Dermis microvascular lymphatic vessel endothelial cell (primary cell): ENCODE measurements at regions not wholly inside any gene's neighbourhood (a gene's known extent, or its start where the extent isn't known, plus 50 kb on each side); places are given as distances from the start of the nearest gene placed in this dataset.
"Not testable (repeated sequence)": the region's sequence is repeated elsewhere in the genome, so short reads cannot be mapped to it uniquely, and the experiment has no call there.

Experiments used
- DNase-seq, 2 donors: peaks; one replicate each; pipeline versions ENCODE4 v3.0.0 to v3.0.0-alpha.2; 2010; ENCODE audit warnings: low read depth in 2 of 2

DNA sequence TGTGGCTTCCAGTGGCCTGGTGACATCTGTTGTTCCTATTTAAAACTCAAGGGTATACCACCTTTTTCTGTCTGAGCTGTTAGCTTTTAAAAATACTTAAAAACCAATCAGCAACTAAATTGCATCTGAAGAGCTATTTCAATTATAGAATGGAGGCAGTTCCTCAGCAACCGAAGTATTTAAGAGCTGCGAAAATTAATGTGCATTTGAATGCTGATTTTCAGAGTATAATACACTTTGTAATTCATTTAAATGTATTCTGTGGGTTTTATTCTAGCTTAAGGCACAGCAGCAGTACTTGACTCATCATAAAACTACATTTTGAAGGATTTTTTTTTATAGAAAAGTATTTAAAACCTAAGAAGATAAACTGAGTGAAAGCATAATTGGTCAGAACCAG lies 404.9 kb upstream of the PRKCQ start:
- DNase-seq: no peak

DNA sequence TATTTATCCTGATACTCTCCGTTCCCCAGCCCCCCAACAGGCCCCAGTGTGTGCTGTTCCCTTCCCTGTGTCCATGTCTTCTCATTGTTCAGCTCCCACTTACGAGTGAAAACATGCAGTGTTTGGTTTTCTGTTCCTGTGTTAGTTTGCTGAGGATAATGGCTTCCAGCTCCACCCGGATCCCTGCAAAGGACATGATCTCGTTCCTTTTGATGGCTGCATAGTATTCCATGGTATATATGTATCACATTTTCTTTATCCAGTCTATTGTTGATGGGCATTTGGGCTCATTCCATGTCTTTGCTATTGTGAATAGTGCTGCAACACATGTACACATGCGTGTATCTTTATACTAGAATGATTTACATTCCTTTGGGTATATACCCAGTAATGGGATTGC lies 403.9 kb upstream of the PRKCQ start:
- DNase-seq: not testable (repeated sequence)

DNA sequence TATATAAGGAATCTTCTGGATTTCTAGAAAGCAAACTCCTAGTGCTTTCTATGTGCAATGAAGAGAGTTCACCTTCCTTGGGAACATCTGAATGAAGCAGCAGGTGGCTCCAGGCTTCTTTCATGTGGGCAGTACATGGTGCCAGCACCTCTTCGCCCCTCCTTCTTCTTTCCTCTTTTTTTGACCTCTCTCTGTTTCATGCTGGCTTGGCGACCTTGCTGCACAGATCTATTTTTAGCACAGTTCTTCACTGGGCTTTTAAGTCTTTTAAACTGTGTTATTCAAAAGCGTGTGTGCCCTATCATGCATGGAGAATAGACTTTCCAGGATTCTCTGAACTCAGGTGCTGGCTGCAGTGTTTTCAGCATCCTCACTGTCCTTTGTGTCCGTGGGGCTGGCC lies 400.3 kb upstream of the PRKCQ start:
- no peak for DNase-seq

DNA sequence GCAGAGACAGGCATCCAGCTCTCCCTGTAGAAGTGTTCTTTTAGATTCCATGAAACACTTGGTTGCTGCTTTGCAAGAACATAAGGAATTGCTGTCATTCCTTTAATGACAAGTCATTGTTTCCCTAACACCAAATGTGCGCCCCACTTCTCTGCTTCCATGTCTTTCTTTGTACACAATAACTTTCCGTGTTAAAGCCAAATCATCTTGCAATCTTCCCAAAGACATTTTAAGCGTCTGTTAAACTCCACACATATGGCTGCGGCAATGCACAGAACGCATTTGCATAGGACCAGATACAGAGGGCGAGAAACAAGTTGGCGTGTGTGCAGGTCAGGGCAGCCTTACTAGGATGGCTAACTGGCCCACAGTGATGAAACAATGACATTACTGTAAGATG lies 399.3 kb upstream of the PRKCQ start:
- no peak for DNase-seq

DNA sequence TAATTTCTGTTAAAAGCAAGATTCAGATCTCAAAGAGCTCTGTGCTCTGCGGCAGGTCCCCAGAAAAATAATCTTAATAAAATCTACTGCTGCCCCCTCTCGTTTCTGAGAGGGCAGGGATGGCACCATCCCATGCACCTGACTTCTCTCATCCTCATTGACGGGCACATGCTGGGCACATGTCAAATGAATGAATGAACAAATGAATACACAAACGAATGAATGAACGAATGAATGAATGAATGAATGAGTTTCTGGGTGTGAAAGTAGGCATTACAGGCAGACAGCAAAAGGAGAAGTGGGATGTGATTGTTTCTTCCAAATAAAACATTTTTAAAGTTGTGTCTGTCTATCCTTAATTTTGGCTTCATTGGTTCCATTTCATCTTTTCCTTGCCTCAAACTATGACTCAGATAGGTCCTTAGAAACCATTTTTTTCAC lies 398.1 kb upstream of the PRKCQ start:
- DNase-seq: no peak

DNA sequence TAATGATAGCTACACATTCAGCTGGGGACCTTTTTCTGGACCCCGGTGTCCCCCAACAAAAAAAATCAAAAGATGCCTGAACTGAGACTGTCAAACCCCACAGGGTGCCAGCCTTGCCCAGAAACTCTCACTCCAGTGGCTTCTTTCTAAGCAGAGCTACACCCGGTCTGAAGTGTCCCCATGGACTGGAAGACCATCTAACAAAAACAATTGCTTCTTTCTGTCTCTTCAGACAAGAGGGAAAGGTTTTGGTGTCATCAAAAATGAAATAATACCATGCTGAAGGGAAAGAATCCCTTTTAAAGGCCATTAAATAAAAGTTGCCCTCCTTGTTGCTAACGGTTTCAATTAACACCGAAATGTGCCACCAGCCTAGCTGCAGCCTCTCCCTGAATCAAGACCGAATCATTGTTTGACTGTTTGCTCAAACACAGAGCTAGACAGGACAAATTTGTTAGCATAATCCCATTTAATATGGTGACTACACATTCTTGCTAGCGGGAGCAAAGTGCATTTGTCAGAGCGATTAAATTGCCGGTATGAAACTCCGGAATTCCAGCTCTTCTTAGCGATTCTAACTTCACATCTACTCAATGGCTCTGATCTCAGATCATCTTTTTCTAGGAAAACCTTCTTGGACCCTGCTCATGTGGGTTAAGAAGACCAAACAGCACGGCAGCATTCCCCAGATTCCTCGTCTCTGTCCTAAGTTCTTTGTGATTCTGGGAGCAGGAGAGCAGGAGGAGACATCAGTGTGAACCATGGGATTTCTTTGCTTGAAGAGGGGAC lies 397.5 kb upstream of the PRKCQ start:
- no peak for DNase-seq

GRCh38 chr10:6973899-6974298 lies 393.8 kb upstream of the PRKCQ start:
- no peak for DNase-seq

DNA sequence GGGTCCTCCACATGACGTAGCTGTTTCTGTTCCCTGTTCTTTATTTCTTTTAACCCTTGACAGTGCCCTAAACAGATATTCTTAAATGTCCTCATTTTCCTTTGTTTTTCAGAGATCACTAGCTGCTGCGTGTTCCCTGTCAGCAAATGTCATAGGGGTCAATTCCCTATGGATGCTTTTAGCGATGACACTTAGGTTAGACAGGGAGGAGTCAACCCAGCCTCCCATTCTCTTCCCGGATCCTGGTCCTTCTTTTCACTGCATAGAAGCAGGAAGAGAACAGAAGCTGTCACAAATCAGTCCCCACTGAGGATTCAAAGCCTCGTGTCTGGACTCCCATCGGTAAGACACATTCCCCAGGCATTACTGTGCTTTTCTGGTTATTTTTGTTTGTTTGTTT lies 392.1 kb upstream of the PRKCQ start:
- DNase-seq: no peak

- DNase-seq: no peak
Observed at GRCh38 chr10:6969659-6970058, 389.6 kb upstream of the PRKCQ start.

DNA sequence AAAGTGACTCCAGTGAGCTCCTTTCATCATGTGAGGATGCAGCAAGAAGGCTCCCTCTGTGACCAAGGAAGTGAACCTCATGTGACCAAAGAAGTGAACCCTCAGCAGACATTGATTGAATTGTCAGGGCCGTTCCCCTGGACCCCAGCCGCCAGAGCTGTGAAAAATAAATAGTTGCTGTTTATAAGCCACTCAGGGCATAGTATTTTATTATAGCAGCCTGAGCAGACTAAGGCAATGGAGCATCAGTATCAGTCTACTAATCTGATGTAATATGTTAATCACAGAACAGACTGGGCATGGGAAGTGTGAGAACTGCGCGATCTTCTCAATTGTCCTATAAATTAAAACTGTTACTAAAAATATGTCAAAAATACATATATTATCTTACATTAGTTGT lies 384.5 kb upstream of the PRKCQ start:
- no peak for DNase-seq

DNA sequence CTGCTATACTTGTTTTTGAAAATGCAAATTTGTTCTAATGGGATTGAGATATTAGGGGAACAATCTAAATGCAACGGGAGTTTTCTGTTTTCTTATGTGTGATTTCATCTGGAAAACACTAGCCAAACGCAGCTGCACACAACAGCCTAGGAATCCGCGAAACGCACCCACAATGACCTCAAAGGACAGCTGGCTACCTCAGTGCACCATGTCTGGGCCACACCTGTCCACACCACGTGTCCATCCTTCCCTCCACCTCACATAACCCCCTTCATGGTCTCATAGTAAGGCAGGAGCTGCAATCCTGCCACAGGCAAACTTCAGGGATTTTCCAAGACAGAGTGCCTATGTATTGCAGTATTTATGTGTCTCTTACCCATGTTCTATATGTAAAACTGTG lies 382.5 kb upstream of the PRKCQ start:
- no peak for DNase-seq

- no peak for DNase-seq
Observed at GRCh38 chr10:6958711-6959110, 378.6 kb upstream of the PRKCQ start.

DNA sequence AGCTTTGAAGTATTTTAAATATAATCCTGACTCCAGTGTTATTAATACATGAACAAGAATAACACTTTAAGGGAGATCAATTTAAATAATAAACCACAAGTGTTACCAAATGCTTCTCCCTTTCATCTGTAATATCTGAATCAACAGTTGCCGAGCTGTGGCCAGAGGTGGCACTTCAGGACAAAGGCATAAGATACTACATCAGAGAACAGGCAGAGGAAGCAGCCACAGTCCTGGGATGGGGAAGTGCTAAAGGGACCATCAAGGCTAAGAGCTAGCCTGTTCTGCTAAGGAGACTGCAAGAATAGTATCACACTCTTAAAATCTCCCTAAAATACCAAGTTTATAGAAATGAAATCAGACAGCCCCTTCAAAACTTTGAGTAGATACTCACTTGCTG lies 378.2 kb upstream of the PRKCQ start:
- no peak for DNase-seq

GRCh38 chr10:6957851-6958250 lies 377.8 kb upstream of the PRKCQ start:
- DNase-seq: no peak

GRCh38 chr10:6956562-6956961 lies 376.5 kb upstream of the PRKCQ start:
- DNase-seq: no peak

- DNase-seq: no peak
Observed at GRCh38 chr10:6953271-6953801, 373.3 kb upstream of the PRKCQ start.

DNA sequence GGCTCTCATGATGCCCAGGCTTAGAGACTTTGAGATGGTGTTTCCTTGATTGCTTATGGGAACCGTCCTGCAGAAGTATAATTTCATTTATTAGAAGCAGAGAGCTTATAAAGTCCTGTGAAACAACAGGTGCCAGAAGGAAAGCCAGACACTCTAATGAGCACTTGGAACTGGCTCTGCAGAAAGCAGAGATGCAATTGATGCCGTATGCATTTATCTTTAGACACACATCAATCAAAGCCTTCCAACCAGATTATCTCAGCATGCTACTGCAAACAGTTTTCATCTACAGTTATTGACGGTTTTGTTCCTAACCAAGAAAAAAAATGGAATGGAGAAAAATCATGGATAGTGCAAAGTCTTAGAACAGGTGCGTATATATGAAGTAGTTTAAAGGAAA lies 371.7 kb upstream of the PRKCQ start:
- DNase-seq: no peak

GRCh38 chr10:6950133-6950532 lies 370.1 kb upstream of the PRKCQ start:
- DNase-seq: no peak

GRCh38 chr10:6944436-6944835 lies 364.4 kb upstream of the PRKCQ start:
- DNase-seq: no peak

GRCh38 chr10:6938384-6938783 lies 358.3 kb upstream of the PRKCQ start:
- DNase-seq: no peak

- no peak for DNase-seq
Observed at GRCh38 chr10:6936931-6937330, 356.9 kb upstream of the PRKCQ start.

- no peak for DNase-seq
Observed at GRCh38 chr10:6929148-6929830, 349.2 kb upstream of the PRKCQ start.

- no peak for DNase-seq
Observed at GRCh38 chr10:6928586-6928985, 348.5 kb upstream of the PRKCQ start.
